HEK293T (cell line): ENCODE measurements at regions not wholly inside any gene's neighbourhood (a gene's known extent, or its start where the extent isn't known, plus 50 kb on each side); places are given as distances from the start of the nearest gene placed in this dataset.

Experiments
- BHLHE40 ChIP-seq: fragments of 450-650 bp; IDR thresholded peaks from 2 replicates; pipeline ENCODE4 v1.6.1; 2016; ENCODE audit warnings: mild to moderate bottlenecking, moderate library complexity, borderline replicate concordance
- ELF4 ChIP-seq: fragments of 450-650 bp; IDR thresholded peaks from 2 replicates; pipeline ENCODE4 v1.6.1; 2017; ENCODE audit warnings: antibody characterized with exemption
- FOXA1 ChIP-seq: fragments of 450-650 bp; IDR thresholded peaks from 2 replicates; pipeline ENCODE4 v1.6.1; 2016; ENCODE audit warnings: mild to moderate bottlenecking
- LEF1 ChIP-seq: fragments of 450-650 bp; IDR thresholded peaks from 2 replicates; pipeline ENCODE4 v1.6.1; 2017; ENCODE audit warnings: mild to moderate bottlenecking, borderline replicate concordance
- SP1 ChIP-seq: fragments of 450-650 bp; IDR thresholded peaks from 2 replicates; pipeline ENCODE4 v1.6.1; 2017
- TARDBP ChIP-seq: fragments of 450-650 bp; IDR thresholded peaks from 2 replicates; pipeline ENCODE4 v1.6.1; 2016

DNA sequence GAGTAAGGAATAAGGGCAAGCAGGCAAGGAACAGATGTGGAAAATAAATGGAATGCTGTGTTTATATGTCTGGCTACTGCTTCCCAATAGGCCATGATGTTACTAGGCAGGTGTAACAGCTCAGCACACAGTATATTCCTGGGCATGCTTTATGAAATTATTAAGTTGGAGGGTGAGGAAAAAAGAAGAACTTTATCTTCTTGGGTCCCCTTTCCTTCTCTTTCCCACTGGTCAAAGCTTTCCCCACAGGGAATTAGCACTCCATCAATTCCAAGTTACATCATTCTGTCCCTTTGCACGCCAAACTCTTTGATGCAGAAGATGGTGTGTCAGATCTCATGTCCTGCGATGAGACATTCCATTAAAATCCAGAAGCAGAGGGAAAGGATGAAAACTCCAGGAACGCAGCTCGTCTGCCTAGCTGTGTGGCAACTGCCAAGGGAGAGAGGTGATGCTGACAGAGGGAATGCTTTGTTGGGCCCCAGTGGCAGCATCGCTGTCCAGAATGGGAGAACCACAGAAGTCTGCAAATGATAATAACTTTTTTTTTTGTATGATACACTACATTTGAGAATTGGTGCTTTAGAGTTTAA is 447.3 kb upstream of the ARRDC3 start:
- TF ChIP-seq BHLHE40 (no peak), SP1 (no peak), TARDBP (no peak), FOXA1 (no peak), ELF4 (no peak), LEF1 (no peak)
